ENCODE measurements at regions not wholly inside any gene's neighbourhood (a gene's known extent, or its start where the extent isn't known, plus 50 kb on each side); places are given as distances from the start of the nearest gene placed in this dataset.

DNA sequence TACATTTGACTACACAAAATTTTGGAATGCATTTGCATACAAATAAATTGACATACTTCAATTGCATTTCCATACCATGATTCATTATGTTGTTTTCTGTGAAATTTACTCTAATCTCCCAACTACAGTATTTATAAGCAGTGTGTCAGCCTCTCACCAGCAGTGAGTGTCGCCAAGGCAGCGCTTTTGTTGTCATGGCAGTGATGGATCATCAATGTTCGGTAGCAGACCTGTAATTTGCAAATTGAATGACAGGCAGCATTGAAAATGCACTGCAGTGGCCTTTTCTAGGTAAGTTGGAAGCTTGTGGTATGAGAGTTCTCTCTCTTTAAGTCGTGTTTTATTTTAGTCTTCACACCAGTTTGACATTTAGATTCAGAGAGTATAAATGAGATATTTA, 534.1 kb downstream of the PCDH17 start:
- ATAC-seq (no peak), DNase-seq (ENCODE audit: low spot score) (no peak)
- ChIA-PET POLR2A (no interaction called here), CTCF (no interaction called here)
- Mint-ChIP-seq H3K4me1 (peaks cover 19% of the 10 kb centered on the region), H3K36me3 (no peaks in the 10 kb centered on the region), H3K27ac (no peak overlapping the region), H3K9me3 (no peaks in the 10 kb centered on the region), H3K27me3 (ENCODE audit: low read depth) (no peaks in the 10 kb centered on the region), H3K4me3 (no peak overlapping the region)
- TF ChIP-seq, protein P1, sequence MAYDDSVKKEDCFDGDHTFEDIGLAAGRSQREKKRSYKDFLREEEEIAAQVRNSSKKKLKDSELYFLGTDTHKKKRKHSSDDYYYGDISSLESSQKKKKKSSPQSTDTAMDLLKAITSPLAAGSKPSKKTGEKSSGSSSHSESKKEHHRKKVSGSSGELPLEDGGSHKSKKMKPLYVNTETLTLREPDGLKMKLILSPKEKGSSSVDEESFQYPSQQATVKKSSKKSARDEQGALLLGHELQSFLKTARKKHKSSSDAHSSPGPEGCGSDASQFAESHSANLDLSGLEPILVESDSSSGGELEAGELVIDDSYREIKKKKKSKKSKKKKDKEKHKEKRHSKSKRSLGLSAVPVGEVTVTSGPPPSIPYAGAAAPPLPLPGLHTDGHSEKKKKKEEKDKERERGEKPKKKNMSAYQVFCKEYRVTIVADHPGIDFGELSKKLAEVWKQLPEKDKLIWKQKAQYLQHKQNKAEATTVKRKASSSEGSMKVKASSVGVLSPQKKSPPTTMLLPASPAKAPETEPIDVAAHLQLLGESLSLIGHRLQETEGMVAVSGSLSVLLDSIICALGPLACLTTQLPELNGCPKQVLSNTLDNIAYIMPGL (CRISPR knock-in tag; IDR thresholded peaks at IDR 0.05): no peak
- TF ChIP-seq CREM (CRISPR knock-in tag; IDR thresholded peaks at IDR 0.05) (no peak), EMX1 (CRISPR knock-in tag; IDR thresholded peaks at IDR 0.05) (no peak), GABPB1 (CRISPR knock-in tag; IDR thresholded peaks at IDR 0.05) (no peak), SMAD4 (CRISPR knock-in tag; IDR thresholded peaks at IDR 0.05) (no peak), GRHL2 (CRISPR knock-in tag; IDR thresholded peaks at IDR 0.05; ENCODE audit: insufficient replicate concordance, severe bottlenecking) (no peak)
- TF ChIP-seq, protein P2, sequence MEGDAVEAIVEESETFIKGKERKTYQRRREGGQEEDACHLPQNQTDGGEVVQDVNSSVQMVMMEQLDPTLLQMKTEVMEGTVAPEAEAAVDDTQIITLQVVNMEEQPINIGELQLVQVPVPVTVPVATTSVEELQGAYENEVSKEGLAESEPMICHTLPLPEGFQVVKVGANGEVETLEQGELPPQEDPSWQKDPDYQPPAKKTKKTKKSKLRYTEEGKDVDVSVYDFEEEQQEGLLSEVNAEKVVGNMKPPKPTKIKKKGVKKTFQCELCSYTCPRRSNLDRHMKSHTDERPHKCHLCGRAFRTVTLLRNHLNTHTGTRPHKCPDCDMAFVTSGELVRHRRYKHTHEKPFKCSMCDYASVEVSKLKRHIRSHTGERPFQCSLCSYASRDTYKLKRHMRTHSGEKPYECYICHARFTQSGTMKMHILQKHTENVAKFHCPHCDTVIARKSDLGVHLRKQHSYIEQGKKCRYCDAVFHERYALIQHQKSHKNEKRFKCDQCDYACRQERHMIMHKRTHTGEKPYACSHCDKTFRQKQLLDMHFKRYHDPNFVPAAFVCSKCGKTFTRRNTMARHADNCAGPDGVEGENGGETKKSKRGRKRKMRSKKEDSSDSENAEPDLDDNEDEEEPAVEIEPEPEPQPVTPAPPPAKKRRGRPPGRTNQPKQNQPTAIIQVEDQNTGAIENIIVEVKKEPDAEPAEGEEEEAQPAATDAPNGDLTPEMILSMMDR (IDR thresholded peaks at IDR 0.05): no peak

DNA sequence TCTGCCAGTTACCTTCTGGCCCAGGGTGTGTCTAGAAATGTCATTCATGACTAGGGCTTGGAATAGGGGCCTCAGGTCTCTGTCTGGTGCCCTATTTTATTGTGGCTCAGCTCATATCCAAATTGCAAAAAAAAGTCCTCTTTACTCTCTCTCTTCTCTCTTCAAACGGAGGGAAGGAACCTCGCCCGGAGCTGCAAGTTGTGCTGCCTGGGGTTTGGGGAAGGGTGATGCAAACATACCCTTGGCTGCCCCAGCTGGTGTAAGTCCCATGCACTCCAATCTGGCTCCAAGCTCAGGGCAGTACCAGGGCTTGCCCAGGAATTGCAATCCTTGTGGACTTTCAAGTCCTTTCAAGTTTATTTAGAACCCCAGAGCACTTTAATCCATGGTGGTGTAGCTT, 549.6 kb downstream of the PCDH17 start:
- no peak overlapping the region for H3K4me3 Mint-ChIP-seq
- ChIA-PET CTCF (no interaction called here), POLR2A (no interaction called here)
- no peak for TF ChIP-seq USF2 (CRISPR knock-in tag; IDR thresholded peaks at IDR 0.05)
- TF ChIP-seq ZNF121 (CRISPR knock-in tag; IDR thresholded peaks at IDR 0.05): no peak
- no peak for TF ChIP-seq GRHL2 (CRISPR knock-in tag; IDR thresholded peaks at IDR 0.05; ENCODE audit: insufficient replicate concordance, severe bottlenecking)
- TF ChIP-seq SOX15 (CRISPR knock-in tag; IDR thresholded peaks at IDR 0.05): no peak
- TF ChIP-seq, protein P3, sequence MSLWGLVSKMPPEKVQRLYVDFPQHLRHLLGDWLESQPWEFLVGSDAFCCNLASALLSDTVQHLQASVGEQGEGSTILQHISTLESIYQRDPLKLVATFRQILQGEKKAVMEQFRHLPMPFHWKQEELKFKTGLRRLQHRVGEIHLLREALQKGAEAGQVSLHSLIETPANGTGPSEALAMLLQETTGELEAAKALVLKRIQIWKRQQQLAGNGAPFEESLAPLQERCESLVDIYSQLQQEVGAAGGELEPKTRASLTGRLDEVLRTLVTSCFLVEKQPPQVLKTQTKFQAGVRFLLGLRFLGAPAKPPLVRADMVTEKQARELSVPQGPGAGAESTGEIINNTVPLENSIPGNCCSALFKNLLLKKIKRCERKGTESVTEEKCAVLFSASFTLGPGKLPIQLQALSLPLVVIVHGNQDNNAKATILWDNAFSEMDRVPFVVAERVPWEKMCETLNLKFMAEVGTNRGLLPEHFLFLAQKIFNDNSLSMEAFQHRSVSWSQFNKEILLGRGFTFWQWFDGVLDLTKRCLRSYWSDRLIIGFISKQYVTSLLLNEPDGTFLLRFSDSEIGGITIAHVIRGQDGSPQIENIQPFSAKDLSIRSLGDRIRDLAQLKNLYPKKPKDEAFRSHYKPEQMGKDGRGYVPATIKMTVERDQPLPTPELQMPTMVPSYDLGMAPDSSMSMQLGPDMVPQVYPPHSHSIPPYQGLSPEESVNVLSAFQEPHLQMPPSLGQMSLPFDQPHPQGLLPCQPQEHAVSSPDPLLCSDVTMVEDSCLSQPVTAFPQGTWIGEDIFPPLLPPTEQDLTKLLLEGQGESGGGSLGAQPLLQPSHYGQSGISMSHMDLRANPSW (CRISPR knock-in tag; conservative IDR thresholded peaks at IDR 0.05; ENCODE audit: low read depth): no peak
- no peaks in the 10 kb centered on the region for H3K36me3 Mint-ChIP-seq
- peaks cover 16% of the 10 kb centered on the region for H3K9me3 Mint-ChIP-seq
- no peak overlapping the region for H3K27ac Mint-ChIP-seq
- DNase-seq (ENCODE audit: low spot score) (no peak), ATAC-seq (no peak)
- H3K4me1 Mint-ChIP-seq: no peaks in the 10 kb centered on the region
- H3K27me3 Mint-ChIP-seq (ENCODE audit: low read depth): no peaks in the 10 kb centered on the region

DNA sequence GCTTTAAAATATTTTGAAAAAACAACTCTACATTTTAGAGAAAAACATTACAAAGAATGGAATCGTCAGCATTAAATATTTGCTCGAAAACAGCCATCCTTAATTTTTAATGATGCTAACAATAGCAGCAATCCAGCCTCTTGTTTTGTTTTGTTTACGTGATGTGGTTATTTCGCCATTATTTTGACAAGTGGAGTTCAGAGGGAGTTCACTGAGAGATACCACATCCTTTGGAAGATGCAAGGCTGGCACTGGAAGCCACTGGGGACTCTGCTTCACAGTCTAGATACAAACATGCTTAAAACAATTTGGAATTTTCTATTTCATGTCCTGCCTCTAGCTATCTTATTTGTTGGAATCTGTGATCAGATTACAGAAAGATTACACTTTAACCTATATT, 556.3 kb downstream of the PCDH17 start:
- CTCF ChIA-PET: no interaction called here
- Mint-ChIP-seq H3K27ac (no peak overlapping the region), H3K36me3 (no peaks in the 10 kb centered on the region), H3K9me3 (peaks cover 11% of the 10 kb centered on the region), H3K4me3 (no peak overlapping the region), H3K27me3 (ENCODE audit: low read depth) (no peaks in the 10 kb centered on the region), H3K4me1 (no peaks in the 10 kb centered on the region)
- ATAC-seq: no peak
- POLR2A ChIA-PET: no interaction called here
- no peak for DNase-seq (ENCODE audit: low spot score)
- TF ChIP-seq ZNF532 (CRISPR knock-in tag; IDR thresholded peaks at IDR 0.05; ENCODE audit: borderline replicate concordance) (no peak), EMX1 (CRISPR knock-in tag; IDR thresholded peaks at IDR 0.05) (no peak), GTF2I (CRISPR knock-in tag; conservative IDR thresholded peaks at IDR 0.05) (no peak), ATF6 (CRISPR knock-in tag; IDR thresholded peaks at IDR 0.05) (no peak), IRF2 (CRISPR knock-in tag; IDR thresholded peaks at IDR 0.05; ENCODE audit: borderline replicate concordance, low read depth) (no peak)

Measured in WTC11 (cell line).